ENCODE measurements at regions not wholly inside any gene's neighbourhood (a gene's known extent, or its start where the extent isn't known, plus 50 kb on each side); places are given as distances from the start of the nearest gene placed in this dataset.

DNA sequence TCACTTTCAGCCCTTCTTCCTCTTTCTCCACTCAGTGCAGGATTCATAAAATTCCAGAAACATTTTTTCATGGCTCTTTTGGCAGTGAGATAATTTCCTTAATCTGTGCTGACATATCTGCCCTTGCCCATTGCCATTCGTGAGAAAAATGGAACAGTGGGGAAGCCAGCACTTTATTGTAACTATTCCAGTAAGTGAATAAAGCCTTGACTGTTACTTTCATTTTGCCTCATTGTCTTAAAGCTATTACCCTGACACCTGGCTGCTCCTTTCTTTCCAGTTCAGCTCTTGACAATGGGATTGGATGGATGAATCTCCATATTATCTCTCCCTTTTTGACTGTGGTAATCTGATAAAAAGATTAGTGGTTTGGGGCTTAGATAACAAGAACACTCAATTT lies 1068.1 kb upstream of the PCDH20 start:
- Histone ChIP-seq H3K79me2 (ENCODE audit: control insufficient read depth, insufficient read depth, low read length) (no peaks in the 10 kb centered on the region), H3K9ac (ENCODE audit: control insufficient read depth, insufficient read depth, low read length) (no peak overlapping the region), H3K4me3 (no peak overlapping the region), H3K27me3 (replicated peaks in 1 of 2; ENCODE audit: control insufficient read depth in 2 of 2, insufficient read depth in 2 of 2, low read length in 1 of 2) (no peaks in the 10 kb centered on the region), H4K20me1 (ENCODE audit: control insufficient read depth, insufficient read depth) (no peaks in the 10 kb centered on the region), H2AFZ (ENCODE audit: control insufficient read depth, low read depth, low read length) (no peak overlapping the region), H3K4me1 (ENCODE audit: control insufficient read depth, insufficient read depth, low read length) (no peaks in the 10 kb centered on the region), H3K4me2 (ENCODE audit: control insufficient read depth, insufficient read depth) (no peak overlapping the region), H3K27ac (ENCODE audit: control insufficient read depth, insufficient read depth) (no peak overlapping the region), H3K36me3 (ENCODE audit: control insufficient read depth in 2 of 2, insufficient read depth in 2 of 2, low read length in 1 of 2) (no peaks in the 10 kb centered on the region), H3K9me3 (replicated peaks; ENCODE audit: control insufficient read depth, insufficient read depth, low read length) (no peaks in the 10 kb centered on the region)
- FAIRE-seq (no peak), ATAC-seq (no peak), DNase-seq (ENCODE audit: low read depth, low spot score) (no peak)
- 24% methylated on average over 1 of the region's 1 CpG for WGBS (ENCODE audit: insufficient coverage, insufficient replicate concordance, low lambda C conversion rate, missing lambda C conversion rate)
- RAD21 ChIA-PET (ENCODE audit: unreplicated experiment): no interaction called here
- intact Hi-C loops (cut with micrococcal nuclease; ENCODE audit: unreplicated experiment): no loop called here
- CTCF ChIA-PET: no interaction called here
- no TSS peak for BruUV-seq (replicated peaks)
- SMC1A ChIA-PET (ENCODE audit: uncharacterized antibody, unreplicated experiment): no interaction called here
- in situ Hi-C loops (cut with MboI): no loop called here
- POLR2A ChIA-PET: no interaction called here
- TF ChIP-seq KAT2A (conservative IDR thresholded peaks at IDR 0.05; ENCODE audit: control insufficient read depth, low read depth, low read length) (no peak), RELA (IDR thresholded peaks at IDR 0.05; ENCODE audit: borderline replicate concordance, partially characterized antibody) (no peak), FOS (IDR thresholded peaks at IDR 0.05; ENCODE audit: borderline replicate concordance, extremely low read depth, insufficient read length) (no peak), CBX5 (IDR thresholded peaks at IDR 0.05; ENCODE audit: low read depth) (no peak), CEBPB (IDR thresholded peaks at IDR 0.05; ENCODE audit: borderline replicate concordance in 1 of 2, low read depth in 2 of 2, low read length in 2 of 2) (no peak), SIX5 (IDR thresholded peaks at IDR 0.05; ENCODE audit: low read depth, low read length, severe bottlenecking) (no peak), HDAC6 (IDR thresholded peaks at IDR 0.05; ENCODE audit: unreplicated experiment) (no peak), ZBED1 (IDR thresholded peaks at IDR 0.05; ENCODE audit: borderline replicate concordance) (no peak), ZNF384 (IDR thresholded peaks at IDR 0.05; ENCODE audit: borderline replicate concordance, low read depth, low read length) (no peak), JUNB (IDR thresholded peaks at IDR 0.05) (no peak), BACH1 (IDR thresholded peaks at IDR 0.05; ENCODE audit: borderline replicate concordance) (no peak), MTA3 (IDR thresholded peaks at IDR 0.05; ENCODE audit: borderline replicate concordance, low read length) (no peak), NR2F1 (conservative IDR thresholded peaks at IDR 0.05) (no peak), YY1 (IDR thresholded peaks at IDR 0.05; ENCODE audit: low read depth, low read length) (no peak), MEF2A (IDR thresholded peaks at IDR 0.05; ENCODE audit: insufficient read depth, low read depth, low read length) (no peak)
- TF ChIP-seq, protein P1, sequence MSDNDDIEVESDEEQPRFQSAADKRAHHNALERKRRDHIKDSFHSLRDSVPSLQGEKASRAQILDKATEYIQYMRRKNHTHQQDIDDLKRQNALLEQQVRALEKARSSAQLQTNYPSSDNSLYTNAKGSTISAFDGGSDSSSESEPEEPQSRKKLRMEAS (IDR thresholded peaks at IDR 0.05; ENCODE audit: low read depth, low read length): no peak
- TF ChIP-seq, protein P2, sequence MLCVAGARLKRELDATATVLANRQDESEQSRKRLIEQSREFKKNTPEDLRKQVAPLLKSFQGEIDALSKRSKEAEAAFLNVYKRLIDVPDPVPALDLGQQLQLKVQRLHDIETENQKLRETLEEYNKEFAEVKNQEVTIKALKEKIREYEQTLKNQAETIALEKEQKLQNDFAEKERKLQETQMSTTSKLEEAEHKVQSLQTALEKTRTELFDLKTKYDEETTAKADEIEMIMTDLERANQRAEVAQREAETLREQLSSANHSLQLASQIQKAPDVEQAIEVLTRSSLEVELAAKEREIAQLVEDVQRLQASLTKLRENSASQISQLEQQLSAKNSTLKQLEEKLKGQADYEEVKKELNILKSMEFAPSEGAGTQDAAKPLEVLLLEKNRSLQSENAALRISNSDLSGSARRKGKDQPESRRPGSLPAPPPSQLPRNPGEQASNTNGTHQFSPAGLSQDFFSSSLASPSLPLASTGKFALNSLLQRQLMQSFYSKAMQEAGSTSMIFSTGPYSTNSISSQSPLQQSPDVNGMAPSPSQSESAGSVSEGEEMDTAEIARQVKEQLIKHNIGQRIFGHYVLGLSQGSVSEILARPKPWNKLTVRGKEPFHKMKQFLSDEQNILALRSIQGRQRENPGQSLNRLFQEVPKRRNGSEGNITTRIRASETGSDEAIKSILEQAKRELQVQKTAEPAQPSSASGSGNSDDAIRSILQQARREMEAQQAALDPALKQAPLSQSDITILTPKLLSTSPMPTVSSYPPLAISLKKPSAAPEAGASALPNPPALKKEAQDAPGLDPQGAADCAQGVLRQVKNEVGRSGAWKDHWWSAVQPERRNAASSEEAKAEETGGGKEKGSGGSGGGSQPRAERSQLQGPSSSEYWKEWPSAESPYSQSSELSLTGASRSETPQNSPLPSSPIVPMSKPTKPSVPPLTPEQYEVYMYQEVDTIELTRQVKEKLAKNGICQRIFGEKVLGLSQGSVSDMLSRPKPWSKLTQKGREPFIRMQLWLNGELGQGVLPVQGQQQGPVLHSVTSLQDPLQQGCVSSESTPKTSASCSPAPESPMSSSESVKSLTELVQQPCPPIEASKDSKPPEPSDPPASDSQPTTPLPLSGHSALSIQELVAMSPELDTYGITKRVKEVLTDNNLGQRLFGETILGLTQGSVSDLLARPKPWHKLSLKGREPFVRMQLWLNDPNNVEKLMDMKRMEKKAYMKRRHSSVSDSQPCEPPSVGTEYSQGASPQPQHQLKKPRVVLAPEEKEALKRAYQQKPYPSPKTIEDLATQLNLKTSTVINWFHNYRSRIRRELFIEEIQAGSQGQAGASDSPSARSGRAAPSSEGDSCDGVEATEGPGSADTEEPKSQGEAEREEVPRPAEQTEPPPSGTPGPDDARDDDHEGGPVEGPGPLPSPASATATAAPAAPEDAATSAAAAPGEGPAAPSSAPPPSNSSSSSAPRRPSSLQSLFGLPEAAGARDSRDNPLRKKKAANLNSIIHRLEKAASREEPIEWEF (IDR thresholded peaks at IDR 0.05; ENCODE audit: insufficient replicate concordance, low read depth, low read length): no peak
- TF ChIP-seq, protein P3, sequence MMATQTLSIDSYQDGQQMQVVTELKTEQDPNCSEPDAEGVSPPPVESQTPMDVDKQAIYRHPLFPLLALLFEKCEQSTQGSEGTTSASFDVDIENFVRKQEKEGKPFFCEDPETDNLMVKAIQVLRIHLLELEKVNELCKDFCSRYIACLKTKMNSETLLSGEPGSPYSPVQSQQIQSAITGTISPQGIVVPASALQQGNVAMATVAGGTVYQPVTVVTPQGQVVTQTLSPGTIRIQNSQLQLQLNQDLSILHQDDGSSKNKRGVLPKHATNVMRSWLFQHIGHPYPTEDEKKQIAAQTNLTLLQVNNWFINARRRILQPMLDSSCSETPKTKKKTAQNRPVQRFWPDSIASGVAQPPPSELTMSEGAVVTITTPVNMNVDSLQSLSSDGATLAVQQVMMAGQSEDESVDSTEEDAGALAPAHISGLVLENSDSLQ (IDR thresholded peaks at IDR 0.05): no peak
- TF ChIP-seq, protein P4, sequence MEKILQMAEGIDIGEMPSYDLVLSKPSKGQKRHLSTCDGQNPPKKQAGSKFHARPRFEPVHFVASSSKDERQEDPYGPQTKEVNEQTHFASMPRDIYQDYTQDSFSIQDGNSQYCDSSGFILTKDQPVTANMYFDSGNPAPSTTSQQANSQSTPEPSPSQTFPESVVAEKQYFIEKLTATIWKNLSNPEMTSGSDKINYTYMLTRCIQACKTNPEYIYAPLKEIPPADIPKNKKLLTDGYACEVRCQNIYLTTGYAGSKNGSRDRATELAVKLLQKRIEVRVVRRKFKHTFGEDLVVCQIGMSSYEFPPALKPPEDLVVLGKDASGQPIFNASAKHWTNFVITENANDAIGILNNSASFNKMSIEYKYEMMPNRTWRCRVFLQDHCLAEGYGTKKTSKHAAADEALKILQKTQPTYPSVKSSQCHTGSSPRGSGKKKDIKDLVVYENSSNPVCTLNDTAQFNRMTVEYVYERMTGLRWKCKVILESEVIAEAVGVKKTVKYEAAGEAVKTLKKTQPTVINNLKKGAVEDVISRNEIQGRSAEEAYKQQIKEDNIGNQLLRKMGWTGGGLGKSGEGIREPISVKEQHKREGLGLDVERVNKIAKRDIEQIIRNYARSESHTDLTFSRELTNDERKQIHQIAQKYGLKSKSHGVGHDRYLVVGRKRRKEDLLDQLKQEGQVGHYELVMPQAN (conservative IDR thresholded peaks at IDR 0.05): no peak
